Upper lobe of left lung (tissue), 6 donors: ENCODE measurements at regions not wholly inside any gene's neighbourhood (a gene's known extent, or its start where the extent isn't known, plus 50 kb on each side); places are given as distances from the start of the nearest gene placed in this dataset.

ENCODE experiments used
- ATAC-seq, 2 donors: fragments of 200-7000 bp; cut with Tn5 transposase; one replicate each; pipeline ENCODE4 v1.9.1; 2022; ENCODE audit warnings: mild to moderate bottlenecking in 2 of 2, moderate library complexity in 2 of 2; ENCODE audit not compliant: low FRiP score in 2 of 2
- DNase-seq, 2 donors: peaks; one replicate each; pipeline ENCODE4 v3.0.0-alpha.2; 2019 to 2020
- H3K27ac ChIP-seq, 4 donors: fragments of 200-600 bp; sonication (generic); one replicate each; pipeline ENCODE4 v1.5.1; 2016 to 2019
- H3K27me3 ChIP-seq, 4 donors: fragments of 200-600 bp; sonication (generic); one replicate each; pipeline ENCODE4 v1.5.1; 2017 to 2019
- H3K36me3 ChIP-seq, 4 donors: fragments of 200-600 bp; sonication (generic); one replicate each; pipeline ENCODE4 v1.5.1; 2016 to 2019
- H3K4me1 ChIP-seq, 4 donors: fragments of 200-600 bp; sonication (generic); one replicate each; pipeline ENCODE4 v1.5.1; 2018 to 2019
- H3K4me3 ChIP-seq, 4 donors: fragments of 200-600 bp; sonication (generic); one replicate each; pipeline ENCODE4 v1.5.1; 2017 to 2019; ENCODE audit warnings: mild to moderate bottlenecking in 2 of 4, moderate library complexity in 1 of 4
- H3K9me3 ChIP-seq, 4 donors: fragments of 200-600 bp; sonication (generic); one replicate each; pipeline ENCODE4 v1.5.1; 2018 to 2019
- CTCF ChIP-seq, 6 experiments: fragments of 450-650 bp in 4 of 6; fragments of 200-600 bp in 2 of 6; sonication (generic) in 2 of 6; IDR thresholded peaks; one replicate each; pipeline ENCODE4 v1.5.1; 2016 to 2019; ENCODE audit warnings: antibody characterized with exemption in 6 of 6
- EP300 ChIP-seq, 4 donors: sonication (generic); formaldehyde crosslinking; IDR thresholded peaks; one replicate each; pipeline ENCODE4 v1.5.1; 2017; ENCODE audit warnings: antibody characterized with exemption in 4 of 4, control low read depth in 2 of 4
- POLR2A ChIP-seq, 4 donors: fragments of 450-650 bp; IDR thresholded peaks; one replicate each; pipeline ENCODE4 v1.5.1; 2016 to 2017; ENCODE audit warnings: antibody characterized with exemption in 4 of 4, mild to moderate bottlenecking in 2 of 4
- POLR2AphosphoS5 ChIP-seq, 2 donors: sonication (generic); formaldehyde crosslinking; IDR thresholded peaks; one replicate each; pipeline ENCODE4 v1.5.1; 2017; ENCODE audit warnings: antibody characterized with exemption in 2 of 2
- WGBS, 2 donors: methylation state at CpG; one replicate each; pipeline ENCODE4 v1.1.5; 2017 to 2018; 5-methylcytosine and 5-hydroxymethylcytosine counted together
- donor health status: DM: no; HTN: no; CAD: no; lungs with moderate emphysema.
- donor health status: DM: no; HTN: yes; CAD: no; lungs with severe emphysema.

- 56 to 65% methylated on average over 3 of the region's 3 CpGs for WGBS, 2 donors
- peak in 1 of 2 donors; percentile 9 for ATAC-seq
- H3K27ac ChIP-seq: no peak overlapping the region
These were observed 180.1 kb downstream of the RDH14 start for GRCh38 chr2:18380321-18380720.

GRCh38 chr2:18379870-18380269, 180.6 kb downstream of the RDH14 start:
- no peak overlapping the region for H3K27ac ChIP-seq
- TF ChIP-seq CTCF (IDR thresholded peaks at IDR 0.05): no peak
- no peak for TF ChIP-seq POLR2AphosphoS5 (IDR thresholded peaks at IDR 0.05)
- DNase-seq (no peak), ATAC-seq (peak in 1 of 2 donors; percentile 17)
- no peaks in the 10 kb centered on the region for H3K9me3 ChIP-seq
- WGBS, 2 donors: 81% methylated on average over 6 to 7 of the region's 7 CpGs
- H3K4me1 ChIP-seq: peaks cover 0 to 3% (median 0%) of the 10 kb centered on the region in 4 donors
- H3K4me3 ChIP-seq: no peak overlapping the region
- no peaks in the 10 kb centered on the region for H3K36me3 ChIP-seq
- H3K27me3 ChIP-seq: no peaks in the 10 kb centered on the region

More at GRCh38 chr2:18380321-18380720, 180.1 kb downstream of the RDH14 start:
- Histone ChIP-seq H3K4me3 (no peak overlapping the region), H3K9me3 (no peaks in the 10 kb centered on the region), H3K4me1 (peaks cover 0 to 3% (median 0%) of the 10 kb centered on the region in 4 donors), H3K27me3 (no peaks in the 10 kb centered on the region), H3K36me3 (no peaks in the 10 kb centered on the region)
- TF ChIP-seq EP300 (IDR thresholded peaks at IDR 0.05) (no peak), POLR2A (IDR thresholded peaks at IDR 0.05) (no peak), CTCF (IDR thresholded peaks at IDR 0.05) (no peak), POLR2AphosphoS5 (IDR thresholded peaks at IDR 0.05) (no peak)
- DNase-seq: no peak

GRCh38 chr2:18378020-18378653, 182.3 kb downstream of the RDH14 start:
- H3K27ac ChIP-seq: no peak overlapping the region
- WGBS, 2 donors: 46 to 51% methylated on average over 4 of the region's 4 CpGs
- DNase-seq (no peak), ATAC-seq (peak; percentile 55 to 82)
- H3K4me1 ChIP-seq: peaks cover 0 to 3% (median 0%) of the 10 kb centered on the region in 4 donors
- H3K36me3 ChIP-seq: no peaks in the 10 kb centered on the region
- no peak overlapping the region for H3K4me3 ChIP-seq
- H3K27me3 ChIP-seq: no peaks in the 10 kb centered on the region
- no peaks in the 10 kb centered on the region for H3K9me3 ChIP-seq
- TF ChIP-seq EP300 (IDR thresholded peaks at IDR 0.05): no peak
- peak; percentile 46 to 74 (median 67) for TF ChIP-seq CTCF (IDR thresholded peaks at IDR 0.05)

GRCh38 chr2:18376936-18377335, 183.5 kb downstream of the RDH14 start:
- Histone ChIP-seq H3K4me1 (peaks cover 0 to 3% (median 0%) of the 10 kb centered on the region in 4 donors), H3K27ac (no peak overlapping the region), H3K27me3 (no peaks in the 10 kb centered on the region), H3K4me3 (no peak overlapping the region), H3K36me3 (no peaks in the 10 kb centered on the region), H3K9me3 (no peaks in the 10 kb centered on the region)
- ATAC-seq (no peak), DNase-seq (no peak)
- no peak for TF ChIP-seq POLR2AphosphoS5 (IDR thresholded peaks at IDR 0.05)
- TF ChIP-seq EP300 (IDR thresholded peaks at IDR 0.05): no peak
- no peak for TF ChIP-seq CTCF (IDR thresholded peaks at IDR 0.05)
- TF ChIP-seq POLR2A (IDR thresholded peaks at IDR 0.05): no peak
- 87 to 88% methylated on average over 3 to 4 of the region's 4 CpGs for WGBS, 2 donors

GRCh38 chr2:18373664-18374063, 186.8 kb downstream of the RDH14 start:
- Histone ChIP-seq H3K27me3 (no peaks in the 10 kb centered on the region), H3K27ac (no peak overlapping the region), H3K9me3 (no peaks in the 10 kb centered on the region), H3K36me3 (no peaks in the 10 kb centered on the region), H3K4me1 (peaks cover 0 to 3% (median 0%) of the 10 kb centered on the region in 4 donors), H3K4me3 (no peak overlapping the region)
- no peak for DNase-seq
- ATAC-seq: no peak
- WGBS, 2 donors: 60 to 66% methylated on average over 2 of the region's 2 CpGs
- TF ChIP-seq EP300 (IDR thresholded peaks at IDR 0.05) (no peak), CTCF (IDR thresholded peaks at IDR 0.05) (no peak), POLR2A (IDR thresholded peaks at IDR 0.05) (no peak), POLR2AphosphoS5 (IDR thresholded peaks at IDR 0.05) (no peak)
